ENCODE measurements at regions not wholly inside any gene's neighbourhood (a gene's known extent, or its start where the extent isn't known, plus 50 kb on each side); places are given as distances from the start of the nearest gene placed in this dataset.

GRCh38 chr9:129342591-129343423, 164.7 kb upstream of the IER5L start:
- Histone ChIP-seq H3K9ac (replicated peaks; ENCODE audit: extremely low read depth, insufficient read depth, low read length) (no peak overlapping the region), H3K4me3 (replicated peaks in 1 of 3; ENCODE audit: insufficient read depth in 1 of 3, low read depth in 1 of 3, low read length in 3 of 3) (no peak overlapping the region), H3K27me3 (ENCODE audit: control insufficient read depth in 2 of 2, insufficient read depth in 2 of 2, low read length in 2 of 2) (no peaks in the 10 kb centered on the region), H3K27ac (ENCODE audit: insufficient read depth, low read depth, low read length) (no peak overlapping the region), H3K9me3 (replicated peaks; ENCODE audit: control insufficient read depth, insufficient read depth, low read length) (no peaks in the 10 kb centered on the region), H2AFZ (ENCODE audit: low read depth, low read length) (no peak overlapping the region), H3K4me1 (ENCODE audit: control insufficient read depth, extremely low read depth, insufficient read depth, low read length) (no peaks in the 10 kb centered on the region), H4K20me1 (replicated peaks; ENCODE audit: control insufficient read depth, extremely low read depth, insufficient read depth, low read length) (no peaks in the 10 kb centered on the region), H3K36me3 (ENCODE audit: control insufficient read depth in 2 of 2, extremely low read depth in 1 of 2, insufficient read depth in 2 of 2, low read length in 2 of 2) (no peaks in the 10 kb centered on the region), H3K79me2 (ENCODE audit: control insufficient read depth, insufficient read depth, low read length) (no peaks in the 10 kb centered on the region), H3K9me1 (replicated peaks; ENCODE audit: control insufficient read depth, extremely low read depth, insufficient read depth, low read length) (no peaks in the 10 kb centered on the region), H3K4me2 (ENCODE audit: insufficient read depth, low read length) (no peak overlapping the region)
- intact Hi-C loops (cut with micrococcal nuclease) (no loop called here), dilution Hi-C loops (cut with MboI; ENCODE audit: extremely low pct_ligation_motif_present, low sequenced_read_pairs) (no loop called here)
- DNase-seq (ENCODE audit: low read depth, low spot score) (no peak), FAIRE-seq (no peak)
- TF ChIP-seq EZH2 (IDR thresholded peaks at IDR 0.05; ENCODE audit: borderline replicate concordance, low read depth, low read length, severe bottlenecking) (no peak), POLR2A (IDR thresholded peaks at IDR 0.05; ENCODE audit: low read depth, low read length) (no peak)
- POLR2A ChIA-PET, result interaction anchor here (1.3 kb wide), 1 partner anchor 33 kb away, joined by 3 read pairs; no protein-coding TSS in a partner anchor
- BruUV-seq (replicated peaks), result no TSS peak
- CTCF ChIA-PET, result interaction anchor here (0.8 to 1.6 kb wide), 4 partner anchors 9 to 169 kb away, joined by 3 to 5 read pairs (median 4); no protein-coding TSS in a partner anchor

GRCh38 chr9:129341987-129342348, 163.9 kb upstream of the IER5L start:
- no peaks in the 10 kb centered on the region for H3K79me2 ChIP-seq (ENCODE audit: control insufficient read depth, insufficient read depth, low read length)
- POLR2A ChIA-PET, result no interaction called here
- H3K4me1 ChIP-seq (ENCODE audit: control insufficient read depth, extremely low read depth, insufficient read depth, low read length), result no peaks in the 10 kb centered on the region
- no peak overlapping the region for H3K9ac ChIP-seq (replicated peaks; ENCODE audit: extremely low read depth, insufficient read depth, low read length)
- no peaks in the 10 kb centered on the region for H3K36me3 ChIP-seq (ENCODE audit: control insufficient read depth in 2 of 2, extremely low read depth in 1 of 2, insufficient read depth in 2 of 2, low read length in 2 of 2)
- dilution Hi-C loops (cut with MboI; ENCODE audit: extremely low pct_ligation_motif_present, low sequenced_read_pairs) (no loop called here), intact Hi-C loops (cut with micrococcal nuclease) (no loop called here)
- no peak overlapping the region for H3K4me3 ChIP-seq (replicated peaks in 1 of 3; ENCODE audit: insufficient read depth in 1 of 3, low read depth in 1 of 3, low read length in 3 of 3)
- TF ChIP-seq CTCF (IDR thresholded peaks at IDR 0.05; ENCODE audit: extremely low read depth in 1 of 2, insufficient read depth in 1 of 2, low read depth in 1 of 2, low read length in 2 of 2) (no peak), MAX (IDR thresholded peaks at IDR 0.05; ENCODE audit: insufficient read depth, insufficient read length) (no peak), EZH2 (IDR thresholded peaks at IDR 0.05; ENCODE audit: borderline replicate concordance, low read depth, low read length, severe bottlenecking) (no peak), GATA2 (IDR thresholded peaks at IDR 0.05; ENCODE audit: insufficient read depth, insufficient read length, low read depth, low read length) (no peak), MYC (IDR thresholded peaks at IDR 0.05; ENCODE audit: low read depth, low read length) (no peak)
- no peak for DNase-seq (ENCODE audit: low read depth, low spot score)
- no peaks in the 10 kb centered on the region for H3K27me3 ChIP-seq (ENCODE audit: control insufficient read depth in 2 of 2, insufficient read depth in 2 of 2, low read length in 2 of 2)
- H4K20me1 ChIP-seq (replicated peaks; ENCODE audit: control insufficient read depth, extremely low read depth, insufficient read depth, low read length), result no peaks in the 10 kb centered on the region
- H3K9me3 ChIP-seq (replicated peaks; ENCODE audit: control insufficient read depth, insufficient read depth, low read length), result no peaks in the 10 kb centered on the region
- H3K4me2 ChIP-seq (ENCODE audit: insufficient read depth, low read length), result no peak overlapping the region
- BruUV-seq (replicated peaks), result no TSS peak
- no peak overlapping the region for H3K27ac ChIP-seq (ENCODE audit: insufficient read depth, low read depth, low read length)
- FAIRE-seq, result no peak
- CTCF ChIA-PET, result interaction anchor here (1.1 to 1.3 kb wide), 2 partner anchors 8 to 11 kb away, joined by 3 to 5 read pairs; no protein-coding TSS in a partner anchor
- no peak overlapping the region for H2AFZ ChIP-seq (ENCODE audit: low read depth, low read length)
- H3K9me1 ChIP-seq (replicated peaks; ENCODE audit: control insufficient read depth, extremely low read depth, insufficient read depth, low read length), result no peaks in the 10 kb centered on the region

Measured in endothelial cell of umbilical vein (primary cell).